Thymus (tissue), 11 donors: ENCODE measurements at regions not wholly inside any gene's neighbourhood (a gene's known extent, or its start where the extent isn't known, plus 50 kb on each side); places are given as distances from the start of the nearest gene placed in this dataset.

Source experiments
- DNase-seq, 9 donors: peaks; one replicate each; pipeline ENCODE4 v3.0.0-alpha.2; 2013; ENCODE audit warnings: low spot score in 9 of 9, low read depth in 6 of 9, missing footprints in 1 of 9
- H3K27ac ChIP-seq, 2 donors: one replicate each; pipeline ENCODE4 v1.5.1; 2013; ENCODE audit warnings: control low read depth in 1 of 2, low read depth in 1 of 2, low read length in 1 of 2, mild to moderate bottlenecking in 1 of 2, moderate library complexity in 1 of 2
- H3K27me3 ChIP-seq, 2 donors: one replicate each; pipeline ENCODE4 v1.5.1; 2013; ENCODE audit warnings: low read length in 1 of 2; ENCODE audit not compliant: control insufficient read depth in 2 of 2, insufficient read depth in 1 of 2
- H3K36me3 ChIP-seq, 2 donors: one replicate each; pipeline ENCODE4 v1.5.1; 2013; ENCODE audit warnings: low read length in 1 of 2, mild to moderate bottlenecking in 1 of 2, moderate library complexity in 1 of 2; ENCODE audit not compliant: control insufficient read depth in 2 of 2, insufficient read depth in 2 of 2
- H3K4me1 ChIP-seq, 2 donors: one replicate each; pipeline ENCODE4 v1.5.1; 2013; ENCODE audit warnings: low read length in 2 of 2; ENCODE audit not compliant: control insufficient read depth in 2 of 2, insufficient read depth in 2 of 2
- H3K4me3 ChIP-seq, 2 donors: one replicate each; pipeline ENCODE4 v1.5.1; 2013; ENCODE audit warnings: low read length in 2 of 2, control low read depth in 1 of 2, mild to moderate bottlenecking in 1 of 2
- H3K9me3 ChIP-seq, 2 donors: one replicate each; pipeline ENCODE4 v1.5.1; 2013; ENCODE audit warnings: low read length in 1 of 2, mild to moderate bottlenecking in 1 of 2; ENCODE audit not compliant: control insufficient read depth in 2 of 2, insufficient read depth in 1 of 2
- WGBS: extraction: QIAGEN DNeasy Blood & Tissue Kit; methylation state at CpG from one replicate; pipeline ENCODE4 v1.1.7; 2013; 5-methylcytosine and 5-hydroxymethylcytosine counted together
- donor health status: healthy.

DNA sequence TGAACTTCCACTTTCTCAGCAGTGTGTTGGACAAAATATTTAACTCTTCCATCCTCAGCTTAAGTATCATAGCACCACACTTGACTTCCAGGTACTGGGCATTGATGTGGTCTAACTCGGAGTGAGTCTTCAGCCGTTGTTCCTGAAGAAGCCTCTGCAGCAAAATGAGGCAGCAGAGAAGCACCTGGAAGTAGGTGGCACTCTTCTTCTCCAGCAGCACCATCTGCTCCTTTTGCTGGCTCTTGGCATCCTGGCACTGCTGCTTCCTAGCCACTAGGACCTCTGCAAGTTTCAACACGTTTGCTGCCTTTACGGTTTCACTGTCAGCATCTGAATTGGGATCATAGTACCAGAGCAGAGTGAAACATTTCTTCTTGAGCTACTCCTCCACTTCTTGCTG lies 162.5 kb upstream of the GORAB start:
- 94% methylated on average over 4 of the region's 4 CpGs for WGBS
- peaks cover 0 to 6% of the 10 kb centered on the region in 2 donors for H3K9me3 ChIP-seq
- H3K27ac ChIP-seq = no peak overlapping the region
- H3K4me3 ChIP-seq = no peak overlapping the region
- H3K27me3 ChIP-seq = no peaks in the 10 kb centered on the region
- no peak for DNase-seq
- H3K4me1 ChIP-seq = no peaks in the 10 kb centered on the region
- no peaks in the 10 kb centered on the region for H3K36me3 ChIP-seq

- no peaks in the 10 kb centered on the region for H3K36me3 ChIP-seq
- H3K9me3 ChIP-seq = peaks cover 0 to 10% of the 10 kb centered on the region in 2 donors
- DNase-seq = no peak
- 87% methylated on average over 9 of the region's 9 CpGs for WGBS
- H3K4me3 ChIP-seq = no peak overlapping the region
- H3K4me1 ChIP-seq = no peaks in the 10 kb centered on the region
- H3K27ac ChIP-seq = no peak overlapping the region
- H3K27me3 ChIP-seq = no peaks in the 10 kb centered on the region
These were observed 161.9 kb upstream of the GORAB start for GRCh38 chr1:170370087-170370486.

DNA sequence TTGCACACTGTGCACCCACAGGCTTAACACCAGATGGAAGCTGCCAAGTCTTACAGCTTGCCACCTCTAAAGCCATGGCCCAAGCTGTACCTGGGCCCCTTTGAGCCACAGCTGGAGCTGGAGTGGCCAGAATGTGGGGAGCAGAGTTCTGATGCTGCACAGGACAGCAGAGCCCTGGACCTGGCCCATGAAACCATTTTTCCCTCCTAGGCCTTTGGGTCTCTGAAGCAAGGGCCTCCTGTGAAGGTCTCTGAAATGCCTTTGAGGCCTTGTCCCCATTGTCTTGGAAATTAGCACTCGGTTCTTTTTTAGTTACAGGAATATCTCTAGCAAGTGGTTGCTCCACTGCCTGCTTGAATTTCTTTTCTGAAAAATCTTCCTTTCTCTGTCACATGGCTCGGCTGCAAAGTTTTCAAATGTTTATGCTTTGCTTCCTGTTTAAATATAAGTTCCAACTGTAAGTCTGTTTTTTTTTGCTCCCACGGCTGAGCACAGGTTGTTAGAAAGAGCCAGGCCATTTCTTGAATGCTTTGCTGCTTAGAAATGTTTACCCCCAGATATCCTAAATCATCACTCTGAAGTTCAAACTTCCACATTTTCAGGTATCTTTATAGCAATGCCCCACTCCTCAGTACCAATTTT lies 156.8 kb upstream of the GORAB start:
- DNase-seq = no peak
- Histone ChIP-seq H3K4me3 (no peak overlapping the region), H3K4me1 (no peaks in the 10 kb centered on the region), H3K36me3 (no peaks in the 10 kb centered on the region), H3K9me3 (peaks cover 0 to 4% of the 10 kb centered on the region in 2 donors), H3K27me3 (no peaks in the 10 kb centered on the region), H3K27ac (no peak overlapping the region)
- 70% methylated on average over 3 of the region's 3 CpGs for WGBS

GRCh38 chr1:170376801-170377385 lies 155.1 kb upstream of the GORAB start:
- Histone ChIP-seq H3K4me1 (no peaks in the 10 kb centered on the region), H3K27me3 (no peaks in the 10 kb centered on the region), H3K27ac (no peak overlapping the region), H3K4me3 (no peak overlapping the region), H3K36me3 (no peaks in the 10 kb centered on the region), H3K9me3 (peaks cover 0 to 4% of the 10 kb centered on the region in 2 donors)
- WGBS = 44% methylated on average over 1 of the region's 1 CpG
- DNase-seq = no peak

DNA sequence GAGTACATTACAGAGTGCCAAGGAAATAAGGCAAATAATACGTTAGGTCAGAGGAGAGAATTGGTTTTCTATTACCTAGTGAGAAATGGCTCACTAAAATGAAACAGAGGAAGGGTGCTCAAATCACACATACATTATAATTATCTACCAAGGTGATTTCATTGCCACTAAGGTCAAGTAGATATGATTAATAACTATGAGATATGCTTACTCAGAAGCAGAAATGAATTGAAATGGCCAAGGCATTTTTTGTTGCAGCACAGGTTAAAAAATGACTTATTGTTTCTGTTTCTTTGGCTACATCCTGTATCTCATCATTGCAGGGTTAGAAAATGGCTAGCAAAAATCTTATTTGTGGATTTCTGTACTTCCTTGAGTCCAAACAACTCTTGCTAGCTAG lies 154.5 kb upstream of the GORAB start:
- no peak for DNase-seq
- Histone ChIP-seq H3K4me1 (no peaks in the 10 kb centered on the region), H3K9me3 (peaks cover 0 to 4% of the 10 kb centered on the region in 2 donors), H3K27me3 (no peaks in the 10 kb centered on the region), H3K4me3 (no peak overlapping the region), H3K27ac (no peak overlapping the region), H3K36me3 (no peaks in the 10 kb centered on the region)
- WGBS = 80% methylated on average over 1 of the region's 1 CpG

DNA sequence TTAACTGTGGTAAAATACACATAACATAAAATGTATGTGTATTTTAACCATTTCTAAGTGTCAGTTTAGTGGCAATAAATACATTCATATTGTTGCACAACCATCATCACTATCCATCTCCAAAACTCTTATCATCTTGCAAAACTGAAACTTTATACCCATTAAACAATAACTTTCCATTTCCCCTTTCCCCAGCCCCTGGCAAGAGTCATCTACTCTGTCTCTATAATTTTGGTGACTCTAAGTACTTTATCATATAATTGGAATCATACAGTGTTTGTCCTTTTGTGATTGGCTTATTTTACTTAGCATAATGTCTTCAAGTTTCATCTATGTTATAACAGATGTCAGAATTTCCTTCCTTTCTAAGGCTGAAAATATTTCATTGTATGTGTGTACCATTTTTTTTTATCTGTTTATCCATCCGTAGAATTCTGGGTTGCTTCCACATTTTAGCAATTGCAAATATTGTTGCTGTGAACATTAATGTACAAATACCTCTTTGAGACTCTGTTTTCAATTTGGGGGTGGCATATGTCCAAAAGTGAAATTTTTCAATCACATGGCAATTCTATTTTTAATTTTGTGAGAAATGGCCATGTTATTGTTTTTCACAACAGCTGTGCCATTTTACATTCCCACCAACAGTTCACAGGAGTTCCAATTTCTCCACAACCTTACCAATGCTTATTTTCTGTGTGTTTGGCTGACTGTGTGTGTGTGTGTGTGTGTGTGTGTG lies 153.9 kb upstream of the GORAB start:
- no peak for DNase-seq
- WGBS = 59% methylated on average over 1 of the region's 1 CpG

DNA sequence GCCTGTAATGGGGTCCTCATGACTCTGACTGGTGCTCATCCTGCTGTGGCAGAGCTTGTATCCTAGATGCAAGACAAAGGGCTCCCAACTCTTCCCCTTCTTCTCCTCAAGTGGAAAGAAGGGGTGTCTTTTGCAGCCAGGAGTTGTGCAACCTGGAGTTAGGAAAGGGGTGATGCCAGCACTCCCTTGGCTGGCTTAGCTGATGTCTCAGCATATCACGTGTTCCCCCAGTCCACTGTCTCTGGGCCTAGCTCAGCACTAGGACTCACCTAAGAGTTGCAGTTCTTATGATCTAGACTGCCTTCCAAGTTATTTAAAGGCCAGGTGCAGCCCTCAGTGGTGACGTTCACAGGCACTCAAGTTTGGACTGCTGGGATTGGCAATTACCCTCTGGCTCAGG lies 146.2 kb upstream of the GORAB start:
- WGBS = 95% methylated on average over 2 of the region's 2 CpGs
- H3K36me3 ChIP-seq = no peaks in the 10 kb centered on the region
- no peaks in the 10 kb centered on the region for H3K27me3 ChIP-seq
- H3K4me3 ChIP-seq = no peak overlapping the region
- no peaks in the 10 kb centered on the region for H3K9me3 ChIP-seq
- no peak for DNase-seq
- no peak overlapping the region for H3K27ac ChIP-seq
- no peaks in the 10 kb centered on the region for H3K4me1 ChIP-seq

More for the DNA sequence above, 153.9 kb upstream of the GORAB start:
- H3K4me3 ChIP-seq = no peak overlapping the region
- H3K9me3 ChIP-seq = peaks cover 0 to 4% of the 10 kb centered on the region in 2 donors
- no peaks in the 10 kb centered on the region for H3K4me1 ChIP-seq
- H3K27ac ChIP-seq = no peak overlapping the region
- H3K36me3 ChIP-seq = no peaks in the 10 kb centered on the region
- H3K27me3 ChIP-seq = no peaks in the 10 kb centered on the region

GRCh38 chr1:170388489-170388888 lies 143.5 kb upstream of the GORAB start:
- DNase-seq = no peak
- Histone ChIP-seq H3K4me3 (no peak overlapping the region), H3K27ac (no peak overlapping the region), H3K9me3 (no peaks in the 10 kb centered on the region), H3K27me3 (no peaks in the 10 kb centered on the region), H3K4me1 (no peaks in the 10 kb centered on the region), H3K36me3 (no peaks in the 10 kb centered on the region)
- WGBS = 67% methylated on average over 2 of the region's 2 CpGs

- H3K36me3 ChIP-seq = no peaks in the 10 kb centered on the region
- H3K4me1 ChIP-seq = no peaks in the 10 kb centered on the region
- no peaks in the 10 kb centered on the region for H3K9me3 ChIP-seq
- H3K27ac ChIP-seq = no peak overlapping the region
- no peaks in the 10 kb centered on the region for H3K27me3 ChIP-seq
- DNase-seq = no peak
- WGBS = 95% methylated on average over 2 of the region's 2 CpGs
- H3K4me3 ChIP-seq = no peak overlapping the region
These were observed 136.8 kb upstream of the GORAB start for GRCh38 chr1:170395149-170395548.
